ENCODE measurements at regions not wholly inside any gene's neighbourhood (a gene's known extent, or its start where the extent isn't known, plus 50 kb on each side); places are given as distances from the start of the nearest gene placed in this dataset.
A peak's percentile ranks its signal among the peaks of the same experiment; 100 is the strongest.

DNA sequence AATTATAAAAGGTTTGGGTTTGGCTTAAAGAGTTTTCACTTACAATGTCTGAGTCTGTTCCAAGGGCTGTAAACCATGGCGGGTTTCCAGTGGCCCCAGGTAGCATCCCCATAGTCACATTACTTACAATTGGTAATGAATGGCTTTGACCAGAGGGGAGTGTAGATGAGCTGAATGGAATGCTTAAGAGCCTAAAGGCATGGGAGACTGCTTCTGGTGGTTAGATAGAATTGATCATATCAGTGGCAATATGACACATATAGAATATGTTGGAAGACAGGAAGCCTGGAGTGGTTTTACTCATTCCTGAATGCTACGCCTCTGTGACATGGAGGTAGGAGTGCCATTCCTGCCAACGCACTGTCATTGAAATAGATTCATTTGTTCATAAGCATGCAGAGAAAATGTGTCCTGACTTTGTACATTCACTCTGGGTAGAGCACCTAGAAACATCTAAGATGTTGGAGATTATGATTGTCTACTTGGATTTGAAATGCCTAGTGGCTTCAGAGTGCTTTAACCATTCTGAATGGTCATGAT, 183.3 kb downstream of the BLID start:
- no peak overlapping the region for H3K4me3 ChIP-seq (ENCODE audit: control insufficient read depth in 2 of 3, extremely low read depth in 1 of 3, insufficient read depth in 2 of 3, low read depth in 1 of 3, low read length in 3 of 3)
- FAIRE-seq (peak; percentile 75), DNase-seq (ENCODE audit: low read depth, low spot score) (peak; percentile 69)
- H3K9ac ChIP-seq (ENCODE audit: control insufficient read depth, extremely low read depth, insufficient read depth, low read length): no peak overlapping the region
- H3K79me2 ChIP-seq (ENCODE audit: control insufficient read depth, insufficient read depth, low read length): no peaks in the 10 kb centered on the region
- dilution Hi-C loops (cut with MboI; ENCODE audit: extremely low pct_ligation_motif_present, low sequenced_read_pairs): no loop called here
- H3K27me3 ChIP-seq (ENCODE audit: control insufficient read depth, extremely low read depth, insufficient read depth, low read length): no peaks in the 10 kb centered on the region
- H4K20me1 ChIP-seq (ENCODE audit: control insufficient read depth, extremely low read depth, insufficient read depth, low read length): no peaks in the 10 kb centered on the region
- no peaks in the 10 kb centered on the region for H3K9me3 ChIP-seq (ENCODE audit: control insufficient read depth, low read depth, low read length)
- no peak overlapping the region for H2AFZ ChIP-seq (ENCODE audit: control insufficient read depth, low read length)
- peak overlapping the region; percentile 28 for H3K27ac ChIP-seq (ENCODE audit: control insufficient read depth, insufficient read depth, low read length)
- no peak for TF ChIP-seq EZH2 (IDR thresholded peaks at IDR 0.05; ENCODE audit: low read length)
- TF ChIP-seq, protein P1, sequence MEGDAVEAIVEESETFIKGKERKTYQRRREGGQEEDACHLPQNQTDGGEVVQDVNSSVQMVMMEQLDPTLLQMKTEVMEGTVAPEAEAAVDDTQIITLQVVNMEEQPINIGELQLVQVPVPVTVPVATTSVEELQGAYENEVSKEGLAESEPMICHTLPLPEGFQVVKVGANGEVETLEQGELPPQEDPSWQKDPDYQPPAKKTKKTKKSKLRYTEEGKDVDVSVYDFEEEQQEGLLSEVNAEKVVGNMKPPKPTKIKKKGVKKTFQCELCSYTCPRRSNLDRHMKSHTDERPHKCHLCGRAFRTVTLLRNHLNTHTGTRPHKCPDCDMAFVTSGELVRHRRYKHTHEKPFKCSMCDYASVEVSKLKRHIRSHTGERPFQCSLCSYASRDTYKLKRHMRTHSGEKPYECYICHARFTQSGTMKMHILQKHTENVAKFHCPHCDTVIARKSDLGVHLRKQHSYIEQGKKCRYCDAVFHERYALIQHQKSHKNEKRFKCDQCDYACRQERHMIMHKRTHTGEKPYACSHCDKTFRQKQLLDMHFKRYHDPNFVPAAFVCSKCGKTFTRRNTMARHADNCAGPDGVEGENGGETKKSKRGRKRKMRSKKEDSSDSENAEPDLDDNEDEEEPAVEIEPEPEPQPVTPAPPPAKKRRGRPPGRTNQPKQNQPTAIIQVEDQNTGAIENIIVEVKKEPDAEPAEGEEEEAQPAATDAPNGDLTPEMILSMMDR (optimal IDR thresholded peaks at IDR 0.05 in 1 of 3, IDR thresholded peaks at IDR 0.05 in 1 of 3, conservative IDR thresholded peaks at IDR 0.05 in 1 of 3; ENCODE audit: extremely low read depth in 1 of 3, insufficient read depth in 2 of 3, low read length in 3 of 3): peak in 1 of 3 experiments; percentile 8
- H3K4me1 ChIP-seq (ENCODE audit: control insufficient read depth, extremely low read depth, insufficient read depth, low read length): peaks cover 39% of the 10 kb centered on the region
- H3K9me1 ChIP-seq (ENCODE audit: control insufficient read depth, extremely low read depth, insufficient read depth, low read length): no peaks in the 10 kb centered on the region
- peak overlapping the region; percentile 25 for H3K4me2 ChIP-seq (ENCODE audit: control insufficient read depth, extremely low read depth, insufficient read depth, low read depth, low read length)
- H3K36me3 ChIP-seq (ENCODE audit: control insufficient read depth in 2 of 2, extremely low read depth in 1 of 2, insufficient read depth in 2 of 2, low read length in 2 of 2): no peaks in the 10 kb centered on the region

DNA sequence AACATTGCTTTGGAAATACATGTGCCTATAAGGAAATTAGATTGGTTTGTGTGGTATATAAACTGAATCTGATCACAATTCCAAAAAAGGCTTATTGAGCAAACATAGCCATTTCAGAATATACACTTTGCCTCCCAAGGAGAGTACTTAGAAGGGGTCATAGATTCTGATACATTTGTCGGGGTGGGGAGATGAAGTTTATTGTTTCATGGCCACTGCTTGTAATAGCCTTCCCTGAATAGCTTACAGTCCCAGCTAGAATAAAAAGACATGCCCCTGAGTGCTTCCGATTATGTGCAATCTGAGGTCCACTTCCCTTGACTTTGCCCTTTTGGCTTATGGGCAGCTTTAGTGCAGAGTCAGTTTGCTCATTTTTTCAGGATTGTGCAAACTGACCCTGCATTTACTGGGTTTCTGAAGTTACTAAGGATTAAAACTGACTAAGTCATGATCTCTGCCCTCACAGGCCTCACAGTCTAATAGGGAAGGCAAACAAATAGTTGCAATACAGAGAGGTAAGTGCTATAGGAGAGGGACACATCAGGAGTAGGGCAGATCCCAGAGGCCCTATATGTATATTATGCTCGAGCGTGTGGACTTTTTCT, 184.2 kb downstream of the BLID start:
- dilution Hi-C loops (cut with MboI; ENCODE audit: extremely low pct_ligation_motif_present, low sequenced_read_pairs): no loop called here

More for the DNA sequence above, 184.2 kb downstream of the BLID start:
- H3K9me1 ChIP-seq (ENCODE audit: control insufficient read depth, extremely low read depth, insufficient read depth, low read length): no peaks in the 10 kb centered on the region
- no peak overlapping the region for H3K9ac ChIP-seq (ENCODE audit: control insufficient read depth, extremely low read depth, insufficient read depth, low read length)
- DNase-seq (ENCODE audit: low read depth, low spot score) (no peak), FAIRE-seq (no peak)
- no peak for TF ChIP-seq EZH2 (IDR thresholded peaks at IDR 0.05; ENCODE audit: low read length)
- TF ChIP-seq, protein P1 (optimal IDR thresholded peaks at IDR 0.05 in 1 of 3, IDR thresholded peaks at IDR 0.05 in 1 of 3, conservative IDR thresholded peaks at IDR 0.05 in 1 of 3; ENCODE audit: extremely low read depth in 1 of 3, insufficient read depth in 2 of 3, low read length in 3 of 3): no peak
- no peaks in the 10 kb centered on the region for H4K20me1 ChIP-seq (ENCODE audit: control insufficient read depth, extremely low read depth, insufficient read depth, low read length)
- H2AFZ ChIP-seq (ENCODE audit: control insufficient read depth, low read length): no peak overlapping the region
- no peaks in the 10 kb centered on the region for H3K36me3 ChIP-seq (ENCODE audit: control insufficient read depth in 2 of 2, extremely low read depth in 1 of 2, insufficient read depth in 2 of 2, low read length in 2 of 2)
- peaks cover 34% of the 10 kb centered on the region for H3K4me1 ChIP-seq (ENCODE audit: control insufficient read depth, extremely low read depth, insufficient read depth, low read length)
- no peaks in the 10 kb centered on the region for H3K79me2 ChIP-seq (ENCODE audit: control insufficient read depth, insufficient read depth, low read length)
- no peak overlapping the region for H3K4me3 ChIP-seq (ENCODE audit: control insufficient read depth in 2 of 3, extremely low read depth in 1 of 3, insufficient read depth in 2 of 3, low read depth in 1 of 3, low read length in 3 of 3)
- H3K9me3 ChIP-seq (ENCODE audit: control insufficient read depth, low read depth, low read length): no peaks in the 10 kb centered on the region
- H3K27ac ChIP-seq (ENCODE audit: control insufficient read depth, insufficient read depth, low read length): no peak overlapping the region
- no peaks in the 10 kb centered on the region for H3K27me3 ChIP-seq (ENCODE audit: control insufficient read depth, extremely low read depth, insufficient read depth, low read length)
- no peak overlapping the region for H3K4me2 ChIP-seq (ENCODE audit: control insufficient read depth, extremely low read depth, insufficient read depth, low read depth, low read length)

All from keratinocyte (primary cell).